ENCODE measurements at regions not wholly inside any gene's neighbourhood (a gene's known extent, or its start where the extent isn't known, plus 50 kb on each side); places are given as distances from the start of the nearest gene placed in this dataset.

DNA sequence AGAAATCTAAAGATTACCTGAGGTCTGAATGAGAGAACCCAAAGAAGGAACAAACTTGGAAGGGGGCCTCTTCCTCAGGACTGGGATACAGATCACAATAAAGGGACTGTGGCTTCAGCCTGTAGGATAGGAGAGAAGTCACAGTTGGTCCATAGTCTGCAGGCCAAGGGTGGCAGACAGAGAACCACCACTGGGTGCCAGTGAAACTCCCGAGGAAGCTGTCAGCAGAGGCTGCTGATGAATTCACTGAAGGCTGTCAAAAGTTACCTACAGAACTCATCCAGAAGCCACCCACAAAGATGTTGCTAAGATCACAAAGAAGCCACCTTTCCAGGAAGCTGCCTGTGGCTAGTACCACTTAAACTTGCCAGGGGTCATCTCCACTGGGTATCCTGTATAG lies 78.5 kb downstream of the TMCO5A start:
- no peak for TF ChIP-seq YY1 (IDR thresholded peaks at IDR 0.05; ENCODE audit: low read depth)
- TF ChIP-seq RAD21 (IDR thresholded peaks at IDR 0.05; ENCODE audit: low read depth) = no peak
- TF ChIP-seq TCF12 (IDR thresholded peaks at IDR 0.05; ENCODE audit: low read depth) = no peak
- TF ChIP-seq, protein P1, sequence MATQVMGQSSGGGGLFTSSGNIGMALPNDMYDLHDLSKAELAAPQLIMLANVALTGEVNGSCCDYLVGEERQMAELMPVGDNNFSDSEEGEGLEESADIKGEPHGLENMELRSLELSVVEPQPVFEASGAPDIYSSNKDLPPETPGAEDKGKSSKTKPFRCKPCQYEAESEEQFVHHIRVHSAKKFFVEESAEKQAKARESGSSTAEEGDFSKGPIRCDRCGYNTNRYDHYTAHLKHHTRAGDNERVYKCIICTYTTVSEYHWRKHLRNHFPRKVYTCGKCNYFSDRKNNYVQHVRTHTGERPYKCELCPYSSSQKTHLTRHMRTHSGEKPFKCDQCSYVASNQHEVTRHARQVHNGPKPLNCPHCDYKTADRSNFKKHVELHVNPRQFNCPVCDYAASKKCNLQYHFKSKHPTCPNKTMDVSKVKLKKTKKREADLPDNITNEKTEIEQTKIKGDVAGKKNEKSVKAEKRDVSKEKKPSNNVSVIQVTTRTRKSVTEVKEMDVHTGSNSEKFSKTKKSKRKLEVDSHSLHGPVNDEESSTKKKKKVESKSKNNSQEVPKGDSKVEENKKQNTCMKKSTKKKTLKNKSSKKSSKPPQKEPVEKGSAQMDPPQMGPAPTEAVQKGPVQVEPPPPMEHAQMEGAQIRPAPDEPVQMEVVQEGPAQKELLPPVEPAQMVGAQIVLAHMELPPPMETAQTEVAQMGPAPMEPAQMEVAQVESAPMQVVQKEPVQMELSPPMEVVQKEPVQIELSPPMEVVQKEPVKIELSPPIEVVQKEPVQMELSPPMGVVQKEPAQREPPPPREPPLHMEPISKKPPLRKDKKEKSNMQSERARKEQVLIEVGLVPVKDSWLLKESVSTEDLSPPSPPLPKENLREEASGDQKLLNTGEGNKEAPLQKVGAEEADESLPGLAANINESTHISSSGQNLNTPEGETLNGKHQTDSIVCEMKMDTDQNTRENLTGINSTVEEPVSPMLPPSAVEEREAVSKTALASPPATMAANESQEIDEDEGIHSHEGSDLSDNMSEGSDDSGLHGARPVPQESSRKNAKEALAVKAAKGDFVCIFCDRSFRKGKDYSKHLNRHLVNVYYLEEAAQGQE (IDR thresholded peaks at IDR 0.05; ENCODE audit: low read depth) = no peak
- TF ChIP-seq EGR1 (IDR thresholded peaks at IDR 0.05) = no peak
- no peak for TF ChIP-seq FOXM1 (IDR thresholded peaks at IDR 0.05; ENCODE audit: borderline replicate concordance, low read depth)
- TF ChIP-seq, protein P2, sequence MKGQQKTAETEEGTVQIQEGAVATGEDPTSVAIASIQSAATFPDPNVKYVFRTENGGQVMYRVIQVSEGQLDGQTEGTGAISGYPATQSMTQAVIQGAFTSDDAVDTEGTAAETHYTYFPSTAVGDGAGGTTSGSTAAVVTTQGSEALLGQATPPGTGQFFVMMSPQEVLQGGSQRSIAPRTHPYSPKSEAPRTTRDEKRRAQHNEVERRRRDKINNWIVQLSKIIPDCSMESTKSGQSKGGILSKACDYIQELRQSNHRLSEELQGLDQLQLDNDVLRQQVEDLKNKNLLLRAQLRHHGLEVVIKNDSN (IDR thresholded peaks at IDR 0.05) = no peak
- no peak for TF ChIP-seq CREB1 (IDR thresholded peaks at IDR 0.05; ENCODE audit: low read depth)
- no peak for TF ChIP-seq TEAD4 (IDR thresholded peaks at IDR 0.05)
- no peak for TF ChIP-seq ZBTB7A (IDR thresholded peaks at IDR 0.05; ENCODE audit: low read depth)
- no peak for TF ChIP-seq TAF1 (IDR thresholded peaks at IDR 0.05; ENCODE audit: low read depth)
- no peak for TF ChIP-seq CEBPB (IDR thresholded peaks at IDR 0.05)
- no peak for TF ChIP-seq EP300 (IDR thresholded peaks at IDR 0.05; ENCODE audit: borderline replicate concordance)
- TF ChIP-seq, protein P3, sequence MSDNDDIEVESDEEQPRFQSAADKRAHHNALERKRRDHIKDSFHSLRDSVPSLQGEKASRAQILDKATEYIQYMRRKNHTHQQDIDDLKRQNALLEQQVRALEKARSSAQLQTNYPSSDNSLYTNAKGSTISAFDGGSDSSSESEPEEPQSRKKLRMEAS (IDR thresholded peaks at IDR 0.05) = no peak
- TF ChIP-seq NFIC (IDR thresholded peaks at IDR 0.05) = no peak

GRCh38 chr15:38017721-38018120 lies 83.3 kb downstream of the TMCO5A start:
- TF ChIP-seq FOXM1 (IDR thresholded peaks at IDR 0.05; ENCODE audit: borderline replicate concordance, low read depth) = no peak
- no peak for TF ChIP-seq CREB1 (IDR thresholded peaks at IDR 0.05; ENCODE audit: low read depth)
- TF ChIP-seq, protein P3 (IDR thresholded peaks at IDR 0.05) = no peak
- TF ChIP-seq EP300 (IDR thresholded peaks at IDR 0.05; ENCODE audit: borderline replicate concordance) = no peak
- TF ChIP-seq CEBPB (IDR thresholded peaks at IDR 0.05) = no peak
- TF ChIP-seq NFIC (IDR thresholded peaks at IDR 0.05) = no peak
- TF ChIP-seq TAF1 (IDR thresholded peaks at IDR 0.05; ENCODE audit: low read depth) = no peak
- TF ChIP-seq ZBTB7A (IDR thresholded peaks at IDR 0.05; ENCODE audit: low read depth) = no peak
- no peak for TF ChIP-seq RAD21 (IDR thresholded peaks at IDR 0.05; ENCODE audit: low read depth)
- TF ChIP-seq, protein P1 (IDR thresholded peaks at IDR 0.05; ENCODE audit: low read depth) = no peak

- TF ChIP-seq, protein P2 (IDR thresholded peaks at IDR 0.05) = no peak
- TF ChIP-seq NFIC (IDR thresholded peaks at IDR 0.05) (no peak), CEBPB (IDR thresholded peaks at IDR 0.05) (no peak), RAD21 (IDR thresholded peaks at IDR 0.05; ENCODE audit: low read depth) (no peak), YY1 (IDR thresholded peaks at IDR 0.05; ENCODE audit: low read depth) (no peak), FOXM1 (IDR thresholded peaks at IDR 0.05; ENCODE audit: borderline replicate concordance, low read depth) (no peak), TEAD4 (IDR thresholded peaks at IDR 0.05) (no peak), TAF1 (IDR thresholded peaks at IDR 0.05; ENCODE audit: low read depth) (no peak), ZBTB7A (IDR thresholded peaks at IDR 0.05; ENCODE audit: low read depth) (no peak), CREB1 (IDR thresholded peaks at IDR 0.05; ENCODE audit: low read depth) (no peak), EGR1 (IDR thresholded peaks at IDR 0.05) (no peak), TCF12 (IDR thresholded peaks at IDR 0.05; ENCODE audit: low read depth) (no peak), EP300 (IDR thresholded peaks at IDR 0.05; ENCODE audit: borderline replicate concordance) (no peak)
- TF ChIP-seq, protein P1 (IDR thresholded peaks at IDR 0.05; ENCODE audit: low read depth) = no peak
- TF ChIP-seq, protein P3 (IDR thresholded peaks at IDR 0.05) = no peak
Measured at GRCh38 chr15:38019066-38019465, 84.6 kb downstream of the TMCO5A start.

GRCh38 chr15:38021259-38021658 lies 86.8 kb downstream of the TMCO5A start:
- TF ChIP-seq NFIC (IDR thresholded peaks at IDR 0.05) (no peak), TAF1 (IDR thresholded peaks at IDR 0.05; ENCODE audit: low read depth) (no peak), EGR1 (IDR thresholded peaks at IDR 0.05) (no peak), CREB1 (IDR thresholded peaks at IDR 0.05; ENCODE audit: low read depth) (no peak), TCF12 (IDR thresholded peaks at IDR 0.05; ENCODE audit: low read depth) (no peak), CEBPB (IDR thresholded peaks at IDR 0.05) (no peak), FOXM1 (IDR thresholded peaks at IDR 0.05; ENCODE audit: borderline replicate concordance, low read depth) (no peak), YY1 (IDR thresholded peaks at IDR 0.05; ENCODE audit: low read depth) (no peak), EP300 (IDR thresholded peaks at IDR 0.05; ENCODE audit: borderline replicate concordance) (no peak)
- TF ChIP-seq, protein P3 (IDR thresholded peaks at IDR 0.05) = no peak
- TF ChIP-seq, protein P2 (IDR thresholded peaks at IDR 0.05) = no peak
